ENCODE measurements at regions not wholly inside any gene's neighbourhood (a gene's known extent, or its start where the extent isn't known, plus 50 kb on each side); places are given as distances from the start of the nearest gene placed in this dataset.

DNA sequence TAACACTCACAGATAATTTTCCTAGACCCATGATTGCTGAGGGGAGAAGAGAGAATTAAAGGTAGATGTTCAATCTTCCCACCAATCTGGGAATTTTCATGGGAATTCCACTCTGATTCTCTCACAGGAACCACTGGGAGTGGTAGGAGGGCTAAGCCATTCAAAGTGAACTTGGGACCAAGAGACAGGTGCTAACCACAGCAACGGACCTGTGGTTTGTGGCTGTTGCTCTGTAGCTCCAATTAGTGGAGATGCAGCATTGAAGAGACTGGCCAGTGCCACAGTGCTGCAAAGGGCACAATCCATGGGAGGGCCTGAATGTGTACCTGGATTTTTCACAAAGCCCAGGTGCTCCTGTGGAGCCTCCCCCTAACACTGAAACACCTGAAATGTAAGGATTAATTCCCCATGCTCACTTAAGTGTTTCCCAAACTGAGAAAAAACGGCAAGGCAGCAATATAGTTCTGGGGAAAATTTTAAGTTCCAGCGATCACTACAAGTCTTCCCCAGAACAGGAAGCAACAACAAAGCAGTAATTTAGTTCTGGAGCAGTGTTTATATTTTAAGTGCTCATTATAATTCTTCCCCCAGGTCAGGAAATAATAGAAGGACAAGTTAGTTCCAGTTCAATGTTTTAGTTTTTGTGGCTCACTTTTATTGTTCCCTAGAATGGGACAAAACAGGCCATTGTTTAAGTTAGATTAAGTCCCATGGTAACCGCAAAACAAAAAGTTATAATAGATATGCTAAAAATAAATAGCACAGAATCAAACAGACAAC is 1045.8 kb downstream of the CNTNAP5 start:
- DNase-seq (ENCODE audit: low read depth) = no peak

DNA sequence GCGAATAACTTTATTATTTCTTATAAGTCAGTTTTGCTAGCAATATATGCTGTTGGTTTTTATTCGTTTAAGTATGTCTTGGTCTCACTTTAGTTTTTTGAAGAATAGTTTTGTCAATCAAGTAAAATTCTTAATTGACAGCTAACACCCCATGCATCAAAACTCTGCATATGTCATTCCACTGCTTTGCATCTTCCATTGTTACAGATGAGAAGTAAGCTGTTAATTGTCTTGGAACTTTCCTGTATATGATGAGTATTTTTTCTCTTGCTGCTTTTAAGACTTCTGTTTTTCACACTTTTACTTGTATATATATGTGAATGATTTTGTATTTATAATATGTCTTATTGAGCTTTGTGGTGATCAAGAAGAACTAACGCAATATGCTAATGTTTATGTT is 1048.4 kb downstream of the CNTNAP5 start:
- DNase-seq (ENCODE audit: low read depth) = no peak

DNA sequence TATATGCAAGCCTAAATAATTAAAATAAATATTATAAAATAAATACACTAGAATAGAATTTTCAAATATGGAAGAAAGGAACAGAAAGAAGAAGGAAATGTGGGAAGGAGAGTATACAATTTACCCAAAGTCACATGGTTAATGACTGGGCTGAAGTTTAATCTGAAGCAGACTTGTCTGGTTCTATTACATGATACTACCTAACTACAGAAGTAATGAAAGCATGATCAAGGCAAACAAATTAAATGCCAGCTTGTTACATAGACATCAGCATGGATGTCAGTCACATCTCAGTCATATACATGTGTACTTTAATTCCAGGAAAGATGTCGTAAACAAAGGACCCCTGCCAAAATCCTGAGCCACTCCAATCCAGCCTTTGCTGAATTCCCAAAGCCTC is 1060.8 kb downstream of the CNTNAP5 start:
- no peak for DNase-seq (ENCODE audit: low read depth)

DNA sequence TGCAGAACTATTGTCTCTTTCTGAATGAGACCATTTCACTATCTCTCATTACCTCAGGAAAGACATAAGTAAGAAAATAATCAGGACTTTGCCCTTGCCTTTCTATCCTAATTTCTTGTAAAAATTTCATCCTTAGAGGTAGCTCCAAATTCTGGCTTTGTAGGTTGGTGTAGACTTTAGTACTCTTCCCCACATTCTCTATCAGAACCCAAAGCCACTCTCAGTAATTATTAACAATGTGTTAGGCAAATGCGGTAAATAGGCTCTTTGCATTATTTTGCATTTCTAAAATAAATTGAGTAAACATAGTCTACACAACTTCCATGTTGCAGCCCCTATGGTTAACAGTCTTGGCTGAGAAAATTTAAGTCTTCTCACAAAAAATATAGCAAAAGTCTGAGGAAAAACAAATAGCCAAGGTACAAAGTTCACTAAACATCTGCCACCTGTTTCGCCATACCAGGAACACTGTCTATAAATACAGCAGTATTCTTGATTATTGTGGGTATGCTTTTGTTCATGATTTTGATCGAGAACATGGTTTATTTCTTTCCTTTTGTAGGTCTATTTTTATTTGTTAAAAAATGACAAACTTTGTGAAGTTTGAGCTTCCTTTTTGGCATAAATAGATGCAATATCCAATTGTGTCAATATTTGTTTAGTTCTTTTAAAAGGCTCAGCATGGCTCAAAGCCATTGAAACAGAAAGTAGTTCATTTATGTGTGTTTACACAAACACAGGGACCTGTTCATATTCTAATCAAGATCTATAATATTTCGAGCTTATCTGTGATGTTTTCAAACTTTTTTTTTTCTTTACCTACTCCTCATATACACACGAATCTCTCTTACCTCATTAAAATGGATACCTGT is 1061.5 kb downstream of the CNTNAP5 start:
- no peak for DNase-seq (ENCODE audit: low read depth)

DNA sequence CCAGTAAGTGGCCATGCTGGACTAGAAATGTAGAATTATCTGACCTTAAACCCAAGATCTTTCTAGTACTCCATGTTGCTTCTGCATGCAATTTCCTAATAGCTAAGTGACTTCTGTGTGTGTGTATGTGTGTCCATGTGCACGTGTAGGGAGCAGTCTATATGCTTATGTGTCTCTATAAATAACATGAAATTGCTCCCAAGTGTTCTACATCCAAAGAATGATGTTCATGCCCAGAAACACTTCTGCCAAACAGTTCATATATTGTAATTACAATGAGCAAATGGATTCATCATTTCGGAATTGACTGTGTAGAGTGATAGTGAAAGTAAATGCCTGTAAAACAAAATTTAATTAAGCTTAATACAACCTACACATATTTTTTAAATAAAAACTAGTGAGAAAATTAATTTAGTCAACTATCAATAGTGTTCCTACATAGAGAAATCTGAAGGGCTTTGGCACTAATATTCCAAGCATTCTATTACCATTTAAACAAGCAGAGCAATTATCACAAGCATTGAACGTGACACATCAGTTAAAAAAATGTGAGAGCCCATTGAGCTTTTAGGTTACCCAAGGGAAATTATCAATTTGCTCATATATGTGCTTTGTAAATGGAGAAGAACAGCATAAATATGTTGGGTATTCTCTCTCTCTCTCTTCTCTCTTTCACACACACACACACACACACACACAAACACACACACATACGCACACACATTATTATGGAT is 1067.4 kb downstream of the CNTNAP5 start:
- no peak for DNase-seq (ENCODE audit: low read depth)

DNA sequence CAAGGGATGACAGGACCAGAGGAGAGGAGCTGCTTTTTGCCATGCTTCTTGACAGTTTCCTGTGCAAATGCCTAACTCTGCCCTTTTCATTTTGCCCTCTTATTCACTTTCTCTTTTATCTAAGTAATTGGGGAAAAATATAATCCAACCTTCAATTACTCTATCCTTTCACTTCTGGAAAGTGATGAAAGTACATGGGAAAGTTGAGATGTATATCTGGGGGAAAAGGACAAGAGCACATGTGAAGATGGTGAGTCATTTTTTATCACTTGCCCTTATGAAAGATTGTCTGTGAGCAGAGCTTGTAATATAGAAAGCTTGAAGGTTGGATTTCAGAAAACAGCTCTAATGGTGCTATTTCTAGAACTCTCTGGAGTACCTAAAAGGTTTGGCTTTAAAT is 1070.7 kb downstream of the CNTNAP5 start:
- no peak for DNase-seq (ENCODE audit: low read depth)

DNA sequence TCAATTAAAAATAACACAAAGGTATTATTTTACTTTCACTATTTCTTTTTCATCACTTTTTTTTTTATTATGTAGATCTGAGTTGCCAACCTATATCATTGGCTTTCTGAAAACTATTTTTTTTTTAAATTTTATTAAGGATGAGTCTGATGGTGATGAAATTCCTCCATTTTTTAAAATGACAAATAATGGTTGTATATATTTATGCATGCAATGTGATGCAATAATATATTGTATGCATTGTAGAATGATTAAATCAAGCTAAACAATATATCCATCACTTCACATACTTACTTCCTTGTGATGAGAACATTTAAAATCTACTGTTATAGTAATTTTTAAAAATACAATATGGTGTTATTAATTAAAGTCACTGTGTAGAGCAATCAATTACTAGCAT is 1081.6 kb downstream of the CNTNAP5 start:
- DNase-seq (ENCODE audit: low read depth) = no peak

DNA sequence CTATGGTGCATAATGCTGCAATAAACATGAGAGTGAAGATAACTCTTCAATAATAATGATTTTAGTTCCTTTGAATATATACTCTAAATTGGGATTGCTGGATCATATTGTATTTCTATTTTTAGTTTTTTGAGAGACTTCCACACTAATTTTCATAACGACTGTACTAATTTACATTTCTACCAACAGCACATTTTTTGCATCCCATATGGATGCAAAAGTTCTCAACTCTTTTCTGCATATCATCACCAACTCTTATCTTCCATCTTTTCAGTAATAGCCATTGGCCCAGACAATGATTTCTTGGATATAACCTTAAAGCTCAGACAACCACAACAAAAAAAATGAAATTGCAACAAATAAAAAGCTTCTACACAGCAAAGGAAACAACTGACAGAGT is 1082.4 kb downstream of the CNTNAP5 start:
- no peak for DNase-seq (ENCODE audit: low read depth)

DNA sequence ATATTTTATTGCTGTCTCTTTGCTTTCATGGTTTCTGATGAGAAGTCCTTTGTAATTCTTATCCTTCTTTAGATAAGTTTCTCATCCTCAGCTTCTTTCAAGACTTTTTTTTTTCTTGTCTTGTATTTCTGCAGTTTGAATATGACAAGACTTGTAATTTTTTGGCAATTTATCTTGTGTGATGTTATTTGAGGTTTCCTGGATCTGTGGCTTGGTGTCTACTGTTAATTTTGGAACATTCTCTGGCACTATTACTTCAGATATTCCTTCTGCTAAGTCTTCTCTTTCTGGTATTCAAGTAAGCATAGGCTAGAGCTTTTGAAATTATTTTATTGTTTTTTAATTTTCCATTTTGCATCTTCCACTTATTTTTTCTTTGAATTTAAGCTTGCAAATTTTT is 1083.2 kb downstream of the CNTNAP5 start:
- DNase-seq (ENCODE audit: low read depth) = no peak

DNA sequence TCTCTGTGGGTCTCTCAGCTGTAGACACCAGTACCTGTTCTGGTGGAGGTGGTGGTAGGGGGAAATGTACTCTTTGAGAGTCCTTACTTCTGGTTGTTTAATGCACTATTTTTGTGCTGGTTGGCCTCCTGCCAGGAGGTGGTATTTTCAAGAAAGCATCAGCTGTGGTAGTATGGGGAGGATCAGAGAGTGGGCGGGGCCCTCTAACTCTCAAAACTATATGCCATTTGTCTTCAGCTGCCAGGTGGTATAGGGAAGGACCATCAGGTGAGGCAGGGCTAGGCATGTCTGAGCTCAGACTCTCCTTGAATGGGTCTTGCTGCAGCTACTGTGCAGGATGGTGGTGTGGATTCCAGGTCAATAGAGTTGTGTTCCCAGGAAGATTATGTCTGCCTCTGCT is 1100.8 kb downstream of the CNTNAP5 start:
- DNase-seq (ENCODE audit: low read depth) = no peak

DNA sequence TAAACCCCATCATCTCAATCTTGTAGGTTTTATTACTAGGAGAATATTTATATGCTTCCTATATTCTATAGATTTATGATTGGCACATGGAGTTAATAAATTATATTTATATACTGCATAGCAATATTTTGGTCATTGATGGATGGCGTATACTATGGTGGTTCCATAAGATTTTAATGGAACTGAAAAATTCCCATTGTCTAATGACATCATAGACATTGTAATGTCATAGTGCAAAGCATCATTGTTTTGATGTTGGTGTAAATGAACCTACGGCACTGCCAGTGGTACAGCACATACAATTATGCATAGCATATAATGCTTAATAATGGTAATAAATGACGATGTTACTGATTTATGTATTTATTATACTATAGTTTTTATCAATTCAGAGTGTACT is 1135.9 kb downstream of the CNTNAP5 start:
- no peak for DNase-seq (ENCODE audit: low read depth)

DNA sequence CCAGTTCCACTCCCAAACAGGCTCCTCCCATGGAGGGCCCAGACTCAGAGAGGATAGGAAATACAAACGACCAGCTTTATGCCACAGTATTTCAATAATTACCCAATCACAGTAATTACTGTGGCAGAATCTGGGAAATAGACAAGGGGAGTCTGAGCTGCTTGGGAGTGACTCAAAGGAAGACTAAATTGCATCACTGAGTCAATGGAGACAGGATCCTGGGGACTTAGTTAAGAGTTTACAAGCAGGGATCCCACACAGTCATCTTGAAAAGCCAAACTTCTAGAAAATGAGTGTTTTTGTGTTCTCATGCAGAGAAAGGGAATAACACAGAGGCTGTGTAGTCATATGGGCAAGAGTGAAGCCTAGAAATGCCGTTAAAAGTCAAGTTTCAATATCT is 1142.1 kb downstream of the CNTNAP5 start:
- DNase-seq (ENCODE audit: low read depth) = no peak

DNA sequence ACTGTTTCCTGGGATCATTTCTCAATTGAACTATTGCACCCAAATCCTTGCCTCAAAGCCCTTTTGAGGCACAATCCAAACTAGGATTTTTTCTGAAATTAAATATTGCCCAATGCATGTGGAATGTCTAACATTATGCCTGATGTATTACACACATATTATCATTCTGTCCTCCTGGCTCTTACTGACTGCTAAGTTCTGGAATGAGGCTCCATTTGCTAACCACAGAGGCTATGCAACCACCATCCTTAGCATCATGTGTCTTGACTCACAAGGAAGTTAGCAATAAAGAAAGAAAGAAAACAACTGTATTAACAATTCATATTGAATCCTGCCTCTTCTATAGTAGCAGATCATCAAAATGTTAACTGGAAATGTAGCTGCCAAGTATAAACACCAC is 1142.7 kb downstream of the CNTNAP5 start:
- no peak for DNase-seq (ENCODE audit: low read depth)

DNA sequence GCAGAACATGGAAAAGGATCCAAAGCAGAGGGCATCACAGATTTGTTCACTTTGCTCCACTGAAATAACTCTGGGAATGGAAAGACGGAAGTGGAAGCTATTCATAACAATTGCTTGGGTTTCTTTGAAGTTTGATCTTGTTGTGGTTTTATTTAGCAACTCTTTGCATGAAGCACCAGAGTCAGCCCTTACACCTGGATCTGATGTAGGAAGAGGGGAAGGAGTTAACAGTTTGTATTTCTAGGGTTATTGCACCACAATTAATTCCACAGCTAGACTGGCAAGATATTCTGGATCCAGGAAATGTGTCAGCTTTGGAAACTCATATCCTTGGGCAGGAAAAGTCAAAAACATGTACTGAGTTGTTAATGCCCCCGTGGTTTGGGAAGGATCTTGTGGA is 1143.4 kb downstream of the CNTNAP5 start:
- DNase-seq (ENCODE audit: low read depth) = no peak

DNA sequence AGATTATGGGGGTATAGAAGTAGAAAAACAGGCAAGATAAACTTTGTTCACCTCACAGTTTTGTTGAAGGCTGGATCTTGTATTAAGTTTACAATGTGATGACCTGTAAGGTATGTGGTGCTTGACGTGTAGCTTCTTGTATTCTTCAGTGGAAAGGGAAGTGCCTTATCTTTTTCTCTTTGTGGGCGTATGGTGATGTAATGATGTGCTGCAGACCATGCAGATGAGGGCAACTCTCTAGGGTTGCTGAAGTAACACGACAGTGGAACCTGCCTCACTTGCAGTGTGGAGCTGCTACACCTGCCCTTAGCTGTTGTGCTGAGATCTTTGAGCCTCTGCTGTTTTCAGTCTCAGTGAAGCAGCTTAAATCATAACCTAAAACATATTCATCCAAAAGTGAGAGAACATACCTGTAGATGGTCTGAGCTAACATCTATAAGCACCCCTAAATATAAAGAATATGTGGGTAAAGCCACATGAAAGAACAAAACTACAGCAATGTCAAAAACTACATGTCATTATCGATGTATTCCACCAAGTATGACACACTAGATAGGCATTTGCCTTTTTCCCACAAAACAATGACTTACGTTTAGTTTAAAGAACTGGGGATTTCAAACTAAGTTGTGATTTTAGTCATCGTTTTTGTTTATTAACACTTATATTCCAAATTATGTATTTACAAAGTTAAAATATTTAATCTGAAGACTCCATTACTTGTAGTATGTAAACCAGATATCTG is 1144.1 kb downstream of the CNTNAP5 start:
- DNase-seq (ENCODE audit: low read depth) = no peak

DNA sequence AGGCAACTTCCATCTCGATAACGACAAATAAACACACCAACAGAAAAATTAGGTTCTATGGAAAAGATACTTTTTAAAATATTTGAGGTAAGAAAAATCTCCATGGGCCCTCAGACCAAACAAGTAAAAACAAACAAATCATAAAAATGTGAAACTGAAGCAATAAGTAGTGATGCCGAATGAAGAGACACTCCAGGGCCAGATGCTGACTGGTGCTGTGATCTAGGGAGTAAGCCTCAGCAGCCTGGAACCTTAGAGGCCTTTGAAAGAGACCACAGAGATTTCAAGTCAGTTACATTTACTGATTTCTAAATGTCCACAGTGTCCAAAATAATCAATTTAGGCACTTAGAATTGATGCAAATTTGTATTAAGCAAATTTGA is 1144.7 kb downstream of the CNTNAP5 start:
- DNase-seq (ENCODE audit: low read depth) = no peak

DNA sequence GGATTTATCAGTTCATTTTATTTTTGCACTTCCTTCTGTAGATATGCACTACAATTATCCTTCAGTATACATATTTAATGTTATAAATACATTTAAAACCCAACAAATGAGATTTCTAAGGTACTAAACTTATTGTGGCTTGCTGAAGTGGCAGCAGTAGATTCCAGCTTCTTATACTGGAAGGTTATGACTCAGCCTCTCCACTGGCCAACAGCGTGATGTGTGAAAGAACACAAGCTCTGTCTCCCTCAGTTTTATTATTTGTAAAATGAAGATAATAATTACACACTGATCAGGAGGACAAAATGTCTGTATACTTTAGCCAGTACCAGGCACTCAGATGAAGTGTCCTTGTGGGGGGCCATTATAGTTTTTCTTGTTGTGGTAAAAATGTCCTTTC is 1147.1 kb downstream of the CNTNAP5 start:
- DNase-seq (ENCODE audit: low read depth) = no peak

DNA sequence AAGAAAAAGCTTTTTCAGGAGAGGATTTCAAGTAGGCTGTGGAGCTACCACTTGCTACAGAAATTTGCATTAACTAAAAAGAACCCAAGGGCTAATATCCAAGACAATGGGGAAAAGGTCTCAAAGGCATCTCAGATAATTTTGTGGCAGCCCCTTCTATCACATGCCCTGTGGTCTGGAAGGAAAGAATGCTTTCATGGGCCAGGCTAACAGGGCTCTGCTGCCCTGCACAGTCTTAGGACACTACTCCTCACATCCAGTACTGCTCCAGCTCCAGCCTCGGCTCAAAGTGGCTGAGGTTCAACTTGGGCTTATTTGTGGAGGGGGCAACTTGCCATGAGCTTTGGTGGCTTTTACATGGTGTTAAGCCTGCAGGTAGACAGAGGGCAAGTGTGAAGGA is 1150.3 kb downstream of the CNTNAP5 start:
- DNase-seq (ENCODE audit: low read depth) = no peak

DNA sequence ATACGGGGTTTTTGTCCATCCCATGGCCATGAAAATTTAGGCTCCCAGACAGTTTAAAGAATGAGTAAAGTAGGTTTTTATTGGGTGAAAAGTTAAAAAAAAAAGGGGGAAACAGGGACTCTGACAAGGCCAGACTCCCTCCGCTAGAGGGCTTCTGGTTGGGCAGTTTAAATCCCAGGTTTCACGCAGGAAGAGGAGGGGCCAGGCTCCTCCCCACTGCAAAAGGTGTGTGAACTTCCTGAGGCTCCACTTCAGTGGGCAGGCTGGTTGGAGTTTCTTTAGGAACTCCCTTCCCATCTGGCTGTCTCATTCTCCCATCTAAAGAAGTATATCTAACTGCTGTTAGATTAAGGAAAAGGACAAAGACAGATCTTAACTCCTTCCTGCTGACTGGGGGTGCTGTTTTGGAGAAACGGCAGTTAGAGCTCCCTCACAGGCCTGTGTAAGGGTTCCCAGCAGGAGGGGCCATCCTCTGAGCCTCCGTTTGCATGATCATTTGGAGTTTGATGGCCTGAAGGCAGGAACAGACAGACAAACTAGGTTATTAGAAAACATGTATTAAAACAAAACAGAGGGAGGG is 1160.7 kb downstream of the CNTNAP5 start:
- no peak for DNase-seq (ENCODE audit: low read depth)

DNA sequence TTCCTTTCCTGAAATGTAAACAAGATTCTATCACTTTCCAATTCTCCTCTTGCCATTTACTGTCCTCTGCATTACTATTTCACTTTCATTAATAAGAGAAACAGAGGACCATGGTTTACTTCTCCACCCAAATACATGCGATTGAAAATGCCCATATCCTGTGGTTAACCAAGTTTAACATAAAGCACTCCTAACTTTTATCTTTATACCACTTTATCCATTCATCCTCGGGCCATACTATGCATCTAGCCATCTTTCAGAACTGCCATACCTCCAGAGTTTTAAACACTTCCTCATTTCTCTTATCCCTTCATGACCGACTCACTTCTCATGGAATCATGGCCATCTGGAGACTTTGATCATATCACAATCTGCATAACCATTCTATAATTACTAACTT is 1182.3 kb downstream of the CNTNAP5 start:
- no peak for DNase-seq (ENCODE audit: low read depth)

DNA sequence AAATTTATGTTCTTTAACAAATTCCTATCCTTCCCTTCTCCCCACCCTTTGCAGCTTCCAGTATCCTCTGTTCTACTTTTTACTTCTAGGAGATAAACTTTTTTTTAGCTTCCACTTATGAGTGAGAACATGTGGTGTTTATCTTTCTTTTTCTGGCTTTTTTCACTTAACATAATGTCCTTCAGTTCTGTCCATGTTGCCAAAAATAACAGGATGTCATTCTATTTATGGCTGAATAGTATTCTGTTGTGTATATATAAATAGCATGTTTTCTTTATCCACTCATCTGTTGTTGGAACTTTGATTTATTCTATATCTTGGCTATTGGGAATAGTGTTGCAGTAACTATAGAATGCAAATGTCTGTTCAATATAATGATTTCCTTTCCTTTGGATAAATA is 1191.2 kb downstream of the CNTNAP5 start:
- no peak for DNase-seq (ENCODE audit: low read depth)

DNA sequence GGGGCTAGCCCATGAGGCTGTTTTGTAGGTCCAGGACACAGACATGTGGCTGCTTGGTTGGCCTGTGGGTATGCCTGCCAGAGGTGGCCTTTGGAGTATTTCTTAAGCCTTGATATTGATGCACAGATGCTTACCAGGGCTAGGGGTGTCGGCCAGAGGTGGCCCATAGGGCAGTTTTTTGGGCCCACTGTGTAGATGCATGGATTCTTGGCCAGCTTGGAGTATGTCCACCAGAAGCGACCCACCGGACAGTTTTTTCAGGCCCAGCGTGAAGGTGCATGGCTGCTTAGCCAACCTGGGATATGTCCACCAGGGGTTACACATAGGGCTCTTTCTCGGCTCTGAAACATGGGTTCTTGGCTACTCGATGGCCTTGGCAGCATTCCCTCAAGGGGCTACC is 1199.1 kb downstream of the CNTNAP5 start:
- no peak for DNase-seq (ENCODE audit: low read depth)
